PC-9 (cell line): ENCODE measurements at regions not wholly inside any gene's neighbourhood (a gene's known extent, or its start where the extent isn't known, plus 50 kb on each side); places are given as distances from the start of the nearest gene placed in this dataset.

Experiments
- EZH2 ChIP-seq: fragments of 200-600 bp; sonication (generic); IDR thresholded peaks from 2 replicates; pipeline ENCODE4 v1.8.0; 2017; ENCODE audit warnings: antibody characterized with exemption, low read depth
- TF ChIP-seq, protein P1 (sequence below): fragments of 200-600 bp; sonication (generic); conservative IDR thresholded peaks from 2 replicates; pipeline ENCODE4 v1.6.1; 2017; ENCODE audit warnings: mixed run types, antibody characterized with exemption, mild to moderate bottlenecking, moderate library complexity

DNA sequence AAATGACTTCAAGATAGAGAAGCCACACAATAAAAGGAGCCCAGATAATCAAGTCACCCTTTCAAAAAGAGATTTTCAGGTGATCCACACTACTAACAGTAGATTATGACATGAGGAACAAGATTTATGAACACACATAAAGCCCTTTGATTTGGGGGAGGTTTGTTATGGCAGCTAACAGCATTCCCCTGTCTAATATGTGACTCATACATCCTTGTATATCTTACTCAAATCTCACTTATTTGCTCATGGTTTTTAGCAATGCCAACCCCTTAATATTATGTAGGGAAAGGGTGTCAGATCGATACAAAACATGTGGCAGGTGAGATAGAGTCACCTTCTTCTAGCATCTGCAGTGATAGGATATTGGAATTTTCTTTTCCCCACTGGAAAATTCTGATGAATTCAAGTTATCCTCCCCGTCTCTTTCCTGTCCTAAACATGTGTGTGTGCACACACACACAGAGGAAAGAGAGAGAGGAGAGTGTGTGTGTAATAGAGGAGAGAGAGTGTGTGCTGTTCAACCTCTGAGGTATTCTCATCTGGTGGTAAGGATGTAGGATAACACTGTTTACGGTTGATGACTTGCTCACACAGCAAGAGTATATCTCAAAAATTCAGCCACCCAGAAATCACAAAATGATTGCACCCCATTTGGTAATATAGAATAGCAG, 319.9 kb downstream of the KCNC2 start:
- TF ChIP-seq, protein P1, sequence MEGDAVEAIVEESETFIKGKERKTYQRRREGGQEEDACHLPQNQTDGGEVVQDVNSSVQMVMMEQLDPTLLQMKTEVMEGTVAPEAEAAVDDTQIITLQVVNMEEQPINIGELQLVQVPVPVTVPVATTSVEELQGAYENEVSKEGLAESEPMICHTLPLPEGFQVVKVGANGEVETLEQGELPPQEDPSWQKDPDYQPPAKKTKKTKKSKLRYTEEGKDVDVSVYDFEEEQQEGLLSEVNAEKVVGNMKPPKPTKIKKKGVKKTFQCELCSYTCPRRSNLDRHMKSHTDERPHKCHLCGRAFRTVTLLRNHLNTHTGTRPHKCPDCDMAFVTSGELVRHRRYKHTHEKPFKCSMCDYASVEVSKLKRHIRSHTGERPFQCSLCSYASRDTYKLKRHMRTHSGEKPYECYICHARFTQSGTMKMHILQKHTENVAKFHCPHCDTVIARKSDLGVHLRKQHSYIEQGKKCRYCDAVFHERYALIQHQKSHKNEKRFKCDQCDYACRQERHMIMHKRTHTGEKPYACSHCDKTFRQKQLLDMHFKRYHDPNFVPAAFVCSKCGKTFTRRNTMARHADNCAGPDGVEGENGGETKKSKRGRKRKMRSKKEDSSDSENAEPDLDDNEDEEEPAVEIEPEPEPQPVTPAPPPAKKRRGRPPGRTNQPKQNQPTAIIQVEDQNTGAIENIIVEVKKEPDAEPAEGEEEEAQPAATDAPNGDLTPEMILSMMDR: no peak
- TF ChIP-seq EZH2: no peak
